Activated CD4-positive, CD25-positive, alpha-beta regulatory T cell treated with anti-CD3 and anti-CD28 coated beads, Interleukin-2, amount 50 U/mL, for 16 hours (primary cell): ENCODE measurements at regions not wholly inside any gene's neighbourhood (a gene's known extent, or its start where the extent isn't known, plus 50 kb on each side); places are given as distances from the start of the nearest gene placed in this dataset.
"Not testable (repeated sequence)": the region's sequence is repeated elsewhere in the genome, so short reads cannot be mapped to it uniquely, and the experiment has no call there.

ENCODE experiments used
- DNase-seq: peaks from one replicate; pipeline ENCODE4 v3.0.0-alpha.2; 2020; ENCODE audit warnings: low read depth, low spot score

- DNase-seq = no peak
Observed at GRCh38 chr12:25384038-25384892, 133.5 kb upstream of the KRAS start.

- DNase-seq = no peak
Observed at GRCh38 chr12:25382311-25383106, 131.8 kb upstream of the KRAS start.

GRCh38 chr12:25377469-25378177 lies 126.9 kb upstream of the KRAS start:
- DNase-seq = no peak

- no peak for DNase-seq
Observed at GRCh38 chr12:25376985-25377384, 126.3 kb upstream of the KRAS start.

GRCh38 chr12:25376407-25376806 lies 125.7 kb upstream of the KRAS start:
- DNase-seq = no peak

- no peak for DNase-seq
Observed at GRCh38 chr12:25372969-25373817, 122.5 kb upstream of the KRAS start.

- no peak for DNase-seq
Observed at GRCh38 chr12:25372002-25372401, 121.3 kb upstream of the KRAS start.

GRCh38 chr12:25368557-25368956 lies 117.8 kb upstream of the KRAS start:
- DNase-seq = no peak

GRCh38 chr12:25366122-25366521 lies 115.4 kb upstream of the KRAS start:
- no peak for DNase-seq

GRCh38 chr12:25365340-25365730 lies 114.6 kb upstream of the KRAS start:
- no peak for DNase-seq

GRCh38 chr12:25364529-25365339 lies 114.0 kb upstream of the KRAS start:
- no peak for DNase-seq

GRCh38 chr12:25362646-25363045 lies 111.9 kb upstream of the KRAS start:
- no peak for DNase-seq

- DNase-seq = no peak
Observed at GRCh38 chr12:25361511-25361910, 110.8 kb upstream of the KRAS start.

GRCh38 chr12:25357595-25357994 lies 106.9 kb upstream of the KRAS start:
- no peak for DNase-seq

GRCh38 chr12:25352942-25353341 lies 102.2 kb upstream of the KRAS start:
- DNase-seq = not testable (repeated sequence)

GRCh38 chr12:25352083-25352918 lies 101.6 kb upstream of the KRAS start:
- no peak for DNase-seq

GRCh38 chr12:25348593-25348895 lies 97.8 kb upstream of the KRAS start:
- no peak for DNase-seq

GRCh38 chr12:25347716-25348592 lies 97.2 kb upstream of the KRAS start:
- DNase-seq = no peak

- DNase-seq = not testable (repeated sequence)
Observed at GRCh38 chr12:25341877-25342276, 91.1 kb upstream of the KRAS start.
